Keratinocyte (primary cell): ENCODE measurements at regions not wholly inside any gene's neighbourhood (a gene's known extent, or its start where the extent isn't known, plus 50 kb on each side); places are given as distances from the start of the nearest gene placed in this dataset.

ENCODE experiments used
- DNase-seq: peaks from one replicate; pipeline ENCODE4 v3.0.0-alpha.2; 2011; ENCODE audit warnings: low read depth, missing footprints, low spot score
- FAIRE-seq: peaks from 2 replicates; lab custom pipeline; 2011; peaks lifted over from hg19 to GRCh38; lab: Jason Lieb, UNC
- H2AFZ ChIP-seq: 2 replicates; pipeline ENCODE4 v1.6.0; 2012; ENCODE audit warnings: low read length, control low read depth, inconsistent platforms; ENCODE audit not compliant: control insufficient read depth
- H3K27ac ChIP-seq: 2 replicates; pipeline ENCODE4 v1.5.1; 2011; ENCODE audit warnings: low read length; ENCODE audit not compliant: control insufficient read depth, insufficient read depth
- H3K27me3 ChIP-seq: 3 replicates; pipeline ENCODE4 v1.6.0; 2011; ENCODE audit warnings: low read length; ENCODE audit not compliant: control insufficient read depth, insufficient read depth; ENCODE audit errors: extremely low read depth
- H3K36me3 ChIP-seq, 2 experiments: 2 replicates in 1 of 2; 3 replicates in 1 of 2; pipeline ENCODE4 v1.5.1; 2011; ENCODE audit warnings: low read length in 2 of 2, mild to moderate bottlenecking in 1 of 2; ENCODE audit not compliant: control insufficient read depth in 2 of 2, insufficient read depth in 2 of 2; ENCODE audit errors: extremely low read depth in 1 of 2
- H3K4me1 ChIP-seq: 3 replicates; pipeline ENCODE4 v1.5.1; 2011; ENCODE audit warnings: low read length; ENCODE audit not compliant: control insufficient read depth, insufficient read depth; ENCODE audit errors: extremely low read depth
- H3K4me2 ChIP-seq: 3 replicates; pipeline ENCODE4 v1.6.0; 2011; ENCODE audit warnings: low read depth, low read length; ENCODE audit not compliant: control insufficient read depth, insufficient read depth; ENCODE audit errors: extremely low read depth
- H3K4me3 ChIP-seq, 3 experiments: fragments of 200-600 bp in 1 of 3; sonication (generic) in 1 of 3; 2 replicates in 2 of 3; 3 replicates in 1 of 3; pipeline ENCODE4 v1.5.1; 2011 to 2016; ENCODE audit warnings: low read length in 3 of 3, mild to moderate bottlenecking in 3 of 3, control low read depth in 2 of 3, inconsistent platforms in 1 of 3, low read depth in 1 of 3, mixed read lengths in 1 of 3, mixed run types in 1 of 3, moderate library complexity in 1 of 3; ENCODE audit not compliant: control insufficient read depth in 2 of 3, insufficient read depth in 2 of 3; ENCODE audit errors: extremely low read depth in 1 of 3
- H3K79me2 ChIP-seq: 2 replicates; pipeline ENCODE4 v1.6.0; 2012; ENCODE audit warnings: low read length; ENCODE audit not compliant: control insufficient read depth, insufficient read depth
- H3K9ac ChIP-seq: 3 replicates; pipeline ENCODE4 v1.6.0; 2011; ENCODE audit warnings: low read length; ENCODE audit not compliant: control insufficient read depth, insufficient read depth; ENCODE audit errors: extremely low read depth
- H3K9me1 ChIP-seq: 3 replicates; pipeline ENCODE4 v1.6.0; 2011; ENCODE audit warnings: low read length; ENCODE audit not compliant: control insufficient read depth, insufficient read depth; ENCODE audit errors: extremely low read depth
- H3K9me3 ChIP-seq: 2 replicates; pipeline ENCODE4 v1.5.1; 2012; ENCODE audit warnings: low read depth, low read length; ENCODE audit not compliant: control insufficient read depth
- H4K20me1 ChIP-seq: 3 replicates; pipeline ENCODE4 v1.6.0; 2011; ENCODE audit warnings: low read length; ENCODE audit not compliant: control insufficient read depth, insufficient read depth; ENCODE audit errors: extremely low read depth
- EZH2 ChIP-seq: IDR thresholded peaks from one replicate; pipeline ENCODE4 v1.6.1; 2012; ENCODE audit warnings: inconsistent platforms, mild to moderate bottlenecking, low read length, moderate library complexity
- dilution Hi-C: fragments of 300-500 bp; cut with MboI; formaldehyde crosslinking; loops from one replicate; pipeline ENCODE4 v1.7.0; 2020; ENCODE audit warnings: low sequenced_read_pairs; ENCODE audit not compliant: extremely low pct_ligation_motif_present
- TF ChIP-seq, protein P1 (sequence below), 3 experiments: IDR thresholded peaks in 1 of 3; conservative IDR thresholded peaks in 1 of 3; optimal IDR thresholded peaks in 1 of 3; 2 replicates in 2 of 3; 3 replicates in 1 of 3; pipeline versions ENCODE3 to v1.5.1; 2011; ENCODE audit warnings: low read length in 3 of 3, mild to moderate bottlenecking in 3 of 3, moderate library complexity in 2 of 3, control low read depth in 1 of 3, inconsistent platforms in 1 of 3; ENCODE audit not compliant: insufficient read depth in 2 of 3; ENCODE audit errors: extremely low read depth in 1 of 3

DNA sequence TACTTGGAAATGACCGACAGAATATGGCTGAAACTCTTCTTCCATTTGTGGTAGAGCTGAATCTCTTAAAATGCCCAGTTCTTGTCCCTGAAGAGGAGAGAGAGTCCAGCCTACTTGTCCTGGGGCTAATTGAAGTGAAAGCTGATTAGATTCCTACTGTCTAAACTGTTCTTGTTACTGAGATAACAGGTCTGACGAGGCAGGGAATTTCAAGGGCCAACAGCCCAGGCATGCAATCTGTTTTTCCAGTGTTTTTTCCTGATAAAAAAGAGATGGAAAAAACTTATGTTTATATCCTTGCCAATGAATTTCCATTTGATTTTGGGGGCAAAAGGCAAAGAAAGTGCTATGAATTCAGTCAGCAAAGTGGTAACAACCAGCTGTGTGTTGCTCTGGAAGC lies 195.5 kb downstream of the ETS1 start:
- Histone ChIP-seq H3K9me1 (no peaks in the 10 kb centered on the region), H4K20me1 (no peaks in the 10 kb centered on the region), H3K4me3 (no peak overlapping the region), H2AFZ (no peak overlapping the region), H3K9ac (no peak overlapping the region), H3K27me3 (no peaks in the 10 kb centered on the region), H3K36me3 (no peaks in the 10 kb centered on the region), H3K4me1 (no peaks in the 10 kb centered on the region), H3K79me2 (no peaks in the 10 kb centered on the region), H3K4me2 (no peak overlapping the region), H3K27ac (no peak overlapping the region), H3K9me3 (no peaks in the 10 kb centered on the region)
- TF ChIP-seq, protein P1, sequence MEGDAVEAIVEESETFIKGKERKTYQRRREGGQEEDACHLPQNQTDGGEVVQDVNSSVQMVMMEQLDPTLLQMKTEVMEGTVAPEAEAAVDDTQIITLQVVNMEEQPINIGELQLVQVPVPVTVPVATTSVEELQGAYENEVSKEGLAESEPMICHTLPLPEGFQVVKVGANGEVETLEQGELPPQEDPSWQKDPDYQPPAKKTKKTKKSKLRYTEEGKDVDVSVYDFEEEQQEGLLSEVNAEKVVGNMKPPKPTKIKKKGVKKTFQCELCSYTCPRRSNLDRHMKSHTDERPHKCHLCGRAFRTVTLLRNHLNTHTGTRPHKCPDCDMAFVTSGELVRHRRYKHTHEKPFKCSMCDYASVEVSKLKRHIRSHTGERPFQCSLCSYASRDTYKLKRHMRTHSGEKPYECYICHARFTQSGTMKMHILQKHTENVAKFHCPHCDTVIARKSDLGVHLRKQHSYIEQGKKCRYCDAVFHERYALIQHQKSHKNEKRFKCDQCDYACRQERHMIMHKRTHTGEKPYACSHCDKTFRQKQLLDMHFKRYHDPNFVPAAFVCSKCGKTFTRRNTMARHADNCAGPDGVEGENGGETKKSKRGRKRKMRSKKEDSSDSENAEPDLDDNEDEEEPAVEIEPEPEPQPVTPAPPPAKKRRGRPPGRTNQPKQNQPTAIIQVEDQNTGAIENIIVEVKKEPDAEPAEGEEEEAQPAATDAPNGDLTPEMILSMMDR (optimal IDR thresholded peaks at IDR 0.05 in 1 of 3, IDR thresholded peaks at IDR 0.05 in 1 of 3, conservative IDR thresholded peaks at IDR 0.05 in 1 of 3; ENCODE audit: extremely low read depth in 1 of 3, insufficient read depth in 2 of 3, low read length in 3 of 3) = no peak
- no peak for TF ChIP-seq EZH2
- dilution Hi-C loops = no loop called here
- FAIRE-seq (no peak), DNase-seq (no peak)

DNA sequence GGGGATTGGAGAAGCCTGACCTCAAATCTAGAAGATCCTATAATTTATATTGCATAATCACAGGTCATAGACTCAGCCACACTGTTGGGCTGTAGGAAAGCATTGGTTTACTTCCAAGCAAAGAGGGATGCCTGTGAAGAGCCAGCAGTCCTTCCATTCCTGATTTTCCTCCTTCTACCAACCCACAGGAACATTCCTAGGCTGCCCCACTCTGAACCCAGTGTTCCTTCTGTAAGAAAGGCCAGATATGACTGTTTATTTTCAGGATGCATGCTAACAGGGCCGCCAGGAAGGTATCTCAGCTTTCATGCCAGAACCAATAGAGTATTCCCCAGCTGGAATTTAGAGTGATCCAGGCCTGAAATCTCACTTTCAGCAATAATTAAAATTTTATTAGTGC lies 197.1 kb downstream of the ETS1 start:
- H3K9ac ChIP-seq = no peak overlapping the region
- no peaks in the 10 kb centered on the region for H4K20me1 ChIP-seq
- no peaks in the 10 kb centered on the region for H3K4me1 ChIP-seq
- H3K79me2 ChIP-seq = no peaks in the 10 kb centered on the region
- no peak for DNase-seq
- no peaks in the 10 kb centered on the region for H3K27me3 ChIP-seq
- dilution Hi-C loops = no loop called here
- H3K9me3 ChIP-seq = no peaks in the 10 kb centered on the region
- H2AFZ ChIP-seq = no peak overlapping the region
- H3K4me2 ChIP-seq = no peak overlapping the region
- no peak overlapping the region for H3K27ac ChIP-seq
- TF ChIP-seq, protein P1 (optimal IDR thresholded peaks at IDR 0.05 in 1 of 3, IDR thresholded peaks at IDR 0.05 in 1 of 3, conservative IDR thresholded peaks at IDR 0.05 in 1 of 3; ENCODE audit: extremely low read depth in 1 of 3, insufficient read depth in 2 of 3, low read length in 3 of 3) = no peak
- no peak for TF ChIP-seq EZH2
- FAIRE-seq = no peak
- no peaks in the 10 kb centered on the region for H3K9me1 ChIP-seq
- H3K36me3 ChIP-seq = no peaks in the 10 kb centered on the region
- H3K4me3 ChIP-seq = no peak overlapping the region
